Bone marrow (tissue), 2 donors: ENCODE measurements at regions not wholly inside any gene's neighbourhood (a gene's known extent, or its start where the extent isn't known, plus 50 kb on each side); places are given as distances from the start of the nearest gene placed in this dataset.
A peak's percentile ranks its signal among the peaks of the same experiment; 100 is the strongest.
"Not testable (repeated sequence)": the region's sequence is repeated elsewhere in the genome, so short reads cannot be mapped to it uniquely, and the experiment has no call there.

Source experiments
- DNase-seq, 2 donors: peaks; one replicate each; lab custom pipeline; 2025; lab: John Stamatoyannopoulos, UW

- no peak for DNase-seq
Observed at GRCh38 chr2:41167014-41167413, 715.1 kb upstream of the SLC8A1 start.

DNA sequence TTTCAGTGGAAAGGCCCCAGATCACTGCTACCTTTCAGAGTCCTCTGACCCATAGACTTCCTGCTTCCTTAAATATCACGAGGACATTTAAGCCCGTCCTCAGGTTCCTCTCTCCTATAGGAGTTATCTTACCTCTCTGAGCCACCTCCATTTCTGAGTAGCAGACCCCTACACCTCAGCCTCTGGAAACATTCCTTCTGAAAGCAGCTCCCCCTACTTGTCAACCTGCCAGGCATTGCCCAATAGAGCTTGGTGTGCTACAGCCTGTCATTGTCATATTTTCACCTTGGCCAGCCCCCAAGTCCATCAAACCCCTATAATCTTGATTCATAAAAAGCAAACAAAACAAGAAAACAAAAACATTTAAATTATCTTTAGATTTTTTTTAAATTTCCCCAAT is 717.9 kb upstream of the SLC8A1 start:
- DNase-seq: no peak

GRCh38 chr2:41170589-41170988 is 718.7 kb upstream of the SLC8A1 start:
- no peak for DNase-seq

- peak in 1 of 2 donors; percentile 54 for DNase-seq
Observed at GRCh38 chr2:41180387-41180786, 728.5 kb upstream of the SLC8A1 start.

DNA sequence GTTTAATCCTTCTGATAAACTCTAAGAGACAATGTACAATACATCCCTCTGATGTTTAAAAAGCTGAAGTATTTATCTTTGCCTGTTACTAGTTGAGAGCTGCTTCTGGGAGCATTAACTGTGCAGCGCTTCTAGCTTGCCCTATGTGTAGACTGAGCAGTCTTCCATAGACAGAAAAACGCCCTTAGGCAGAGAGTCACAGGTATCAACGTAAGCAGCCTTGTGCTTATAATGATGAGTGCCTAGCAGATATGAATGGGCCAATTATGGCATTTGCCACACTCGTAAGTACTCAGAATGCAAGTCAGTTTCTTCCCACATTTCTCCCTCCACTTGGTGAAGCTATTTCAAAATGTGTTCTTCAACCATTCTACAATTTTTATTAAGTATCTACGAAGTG is 731.1 kb upstream of the SLC8A1 start:
- no peak for DNase-seq

- no peak for DNase-seq
Observed at GRCh38 chr2:41187376-41188122, 735.7 kb upstream of the SLC8A1 start.

GRCh38 chr2:41194230-41194629 is 742.3 kb upstream of the SLC8A1 start:
- DNase-seq: no peak

GRCh38 chr2:41197781-41198180 is 745.9 kb upstream of the SLC8A1 start:
- DNase-seq: no peak

DNA sequence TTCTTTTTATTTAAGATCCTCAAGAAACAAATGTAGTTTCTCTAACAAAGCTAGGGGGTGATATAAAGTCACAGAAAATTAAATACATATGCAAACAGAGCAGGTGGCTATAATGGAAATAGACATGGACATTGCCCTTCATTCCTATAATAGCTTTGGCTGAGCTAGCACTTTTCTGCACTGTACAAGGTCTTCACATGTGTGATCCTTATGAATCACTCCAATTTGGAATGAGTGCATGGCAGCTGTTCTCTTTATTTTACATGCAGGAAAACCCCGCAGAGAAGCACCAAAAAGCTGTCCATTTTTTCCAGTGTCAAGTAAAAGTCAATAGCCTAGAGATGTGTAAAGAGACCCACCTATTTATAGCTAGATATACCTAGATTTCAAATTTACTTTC is 747.4 kb upstream of the SLC8A1 start:
- no peak for DNase-seq

GRCh38 chr2:41204315-41204714 is 752.4 kb upstream of the SLC8A1 start:
- no peak for DNase-seq

DNA sequence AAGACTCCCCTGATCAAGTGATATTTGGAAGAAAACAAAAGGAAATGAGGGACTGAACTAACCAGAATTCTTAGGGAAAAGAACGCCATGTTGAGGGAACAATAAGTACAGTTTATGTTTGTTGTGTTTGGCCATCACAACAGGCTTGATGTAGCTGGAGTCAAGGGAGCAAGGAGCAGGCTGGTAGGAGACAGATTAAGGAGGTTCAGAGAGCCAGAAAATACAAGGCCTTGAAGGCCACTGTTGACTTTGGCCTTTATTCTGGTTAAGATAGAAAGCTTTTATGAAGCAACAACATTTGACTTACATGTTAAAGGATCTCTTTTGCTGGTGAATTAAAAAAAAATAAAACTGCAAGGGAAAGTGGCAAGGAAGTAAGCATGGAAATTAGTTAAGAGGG is 754.1 kb upstream of the SLC8A1 start:
- DNase-seq: no peak

DNA sequence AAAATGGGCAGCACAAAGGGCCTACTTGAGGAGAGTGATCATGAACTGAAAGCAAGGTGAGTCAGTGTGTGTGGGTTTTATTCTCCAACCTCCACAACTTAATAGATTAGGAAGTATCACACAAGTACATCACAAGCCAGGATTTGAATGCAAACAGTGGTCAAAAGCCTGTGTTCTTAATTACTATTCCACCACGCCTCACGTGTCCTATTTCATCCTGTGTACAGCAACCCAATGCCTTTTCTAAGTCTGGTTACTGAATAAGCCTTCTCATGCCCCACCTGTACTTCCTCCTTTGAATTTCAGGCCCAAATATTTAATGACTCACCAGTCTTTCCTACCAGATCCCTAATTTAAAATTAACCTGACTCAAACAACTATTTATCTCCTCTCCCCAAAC is 755.7 kb upstream of the SLC8A1 start:
- DNase-seq: no peak

- not testable (repeated sequence) for DNase-seq
Observed at GRCh38 chr2:41210030-41210429, 758.1 kb upstream of the SLC8A1 start.

DNA sequence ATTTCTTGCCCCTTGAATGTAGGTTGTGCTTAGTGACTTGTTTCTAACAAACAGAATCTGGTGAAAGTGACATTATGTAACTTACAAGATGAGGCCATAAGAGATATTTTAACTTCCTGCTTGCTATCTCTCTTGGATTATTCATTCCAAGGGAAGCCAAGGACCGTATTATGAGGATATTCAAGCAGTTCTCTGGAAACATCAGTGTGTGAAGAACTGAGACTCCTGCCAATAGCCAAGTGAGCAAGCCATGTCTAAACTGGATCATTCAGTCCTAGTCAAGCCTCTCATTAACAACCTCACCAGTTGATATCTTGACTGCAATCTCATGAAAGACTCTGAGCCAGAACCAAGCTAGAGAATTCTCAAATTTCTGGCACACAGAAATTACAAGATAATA is 765.1 kb upstream of the SLC8A1 start:
- no peak for DNase-seq

DNA sequence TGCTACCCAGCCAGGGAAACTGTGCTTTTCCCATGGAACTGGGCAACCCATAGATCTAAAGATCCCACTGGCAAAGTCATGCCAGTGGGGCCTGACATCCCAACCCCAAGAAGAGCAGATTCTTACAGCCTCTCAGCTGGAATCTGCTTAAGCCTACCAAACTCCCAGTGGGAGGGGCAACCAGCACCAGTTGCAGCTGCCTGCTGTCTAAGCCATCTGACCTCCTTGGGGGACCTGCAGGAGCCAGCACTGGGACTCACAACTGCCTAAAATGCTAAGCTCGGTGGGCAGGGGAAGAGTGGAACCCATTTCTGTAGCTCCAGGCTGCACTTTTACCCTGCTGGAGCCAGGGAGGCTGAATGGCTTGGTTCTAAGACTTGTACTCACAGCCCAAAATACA is 770.7 kb upstream of the SLC8A1 start:
- DNase-seq: no peak

- no peak for DNase-seq
Observed at GRCh38 chr2:41234093-41234492, 782.2 kb upstream of the SLC8A1 start.

DNA sequence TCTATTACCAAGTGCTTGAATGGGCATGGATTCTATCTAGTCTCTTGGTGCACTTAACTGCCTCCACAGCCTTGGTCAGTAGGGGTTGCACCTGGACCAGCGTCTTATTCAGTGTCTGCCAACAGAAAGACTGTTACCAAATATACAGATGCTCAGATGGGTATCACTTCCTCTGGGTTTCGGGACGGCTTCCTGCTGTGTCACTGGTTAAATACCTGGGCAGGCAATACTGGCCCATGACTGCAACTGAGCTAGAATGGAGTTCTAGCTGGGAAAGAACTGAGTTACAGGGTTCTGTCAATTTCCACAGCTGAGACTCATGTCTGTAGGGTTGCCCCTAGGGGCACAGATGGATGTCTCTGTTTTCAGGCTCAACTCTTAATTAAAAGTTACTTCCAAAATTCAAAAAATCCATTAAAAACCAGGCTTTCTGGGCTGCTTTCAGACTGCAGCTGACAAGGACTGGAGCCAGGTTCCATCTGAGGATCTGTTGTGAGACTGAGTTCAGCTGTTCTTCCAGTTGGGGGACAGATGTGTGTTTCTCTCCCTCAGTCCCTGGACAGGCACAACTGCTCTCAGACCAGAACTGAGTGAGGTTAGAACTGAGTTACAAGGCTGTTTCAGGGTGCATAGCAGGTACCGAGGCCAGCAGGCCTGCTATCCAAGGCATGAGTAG is 789.6 kb upstream of the SLC8A1 start:
- DNase-seq: no peak

GRCh38 chr2:41242001-41242331 is 790.1 kb upstream of the SLC8A1 start:
- DNase-seq: no peak

- no peak for DNase-seq
Observed at GRCh38 chr2:41267929-41268659, 779.7 kb upstream of the PKDCC start.

GRCh38 chr2:41283079-41283775 is 764.6 kb upstream of the PKDCC start:
- no peak for DNase-seq

DNA sequence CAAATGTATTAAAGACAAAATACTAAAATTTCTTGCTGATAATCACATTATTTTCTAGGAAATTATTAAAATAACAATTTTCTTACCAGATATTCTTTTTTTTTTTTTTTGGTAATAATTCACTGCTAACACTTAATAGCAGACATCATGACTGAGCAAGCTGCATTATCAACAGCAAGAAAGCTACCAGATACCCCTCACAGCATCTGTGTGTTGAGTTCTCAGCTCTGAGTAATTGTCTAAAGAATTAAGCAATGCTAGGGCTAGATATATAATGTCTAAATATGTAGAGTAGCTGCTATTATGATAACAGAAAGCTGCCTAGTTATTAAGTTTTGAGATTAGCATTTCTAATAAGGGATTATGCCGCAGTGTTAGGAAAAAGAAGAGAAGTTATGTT is 754.3 kb upstream of the PKDCC start:
- DNase-seq: no peak

DNA sequence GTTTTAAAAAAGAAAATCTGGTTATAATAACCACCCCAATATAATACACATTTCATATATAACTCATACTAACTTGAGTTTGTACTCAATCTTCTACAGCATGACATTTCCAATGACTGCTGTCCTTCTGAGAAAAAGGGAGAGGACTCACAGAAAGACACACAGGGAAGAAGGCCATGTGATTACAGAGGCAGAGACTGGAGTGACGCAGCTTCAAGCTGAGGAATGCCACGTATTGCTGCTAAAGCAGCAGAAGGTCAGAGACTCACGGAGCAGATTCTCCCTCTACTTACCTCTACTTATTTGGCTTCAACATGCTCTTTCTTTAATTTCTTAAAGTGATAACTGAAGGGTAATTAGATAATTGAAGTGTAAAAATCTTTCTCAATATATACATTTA is 753.5 kb upstream of the PKDCC start:
- no peak for DNase-seq

DNA sequence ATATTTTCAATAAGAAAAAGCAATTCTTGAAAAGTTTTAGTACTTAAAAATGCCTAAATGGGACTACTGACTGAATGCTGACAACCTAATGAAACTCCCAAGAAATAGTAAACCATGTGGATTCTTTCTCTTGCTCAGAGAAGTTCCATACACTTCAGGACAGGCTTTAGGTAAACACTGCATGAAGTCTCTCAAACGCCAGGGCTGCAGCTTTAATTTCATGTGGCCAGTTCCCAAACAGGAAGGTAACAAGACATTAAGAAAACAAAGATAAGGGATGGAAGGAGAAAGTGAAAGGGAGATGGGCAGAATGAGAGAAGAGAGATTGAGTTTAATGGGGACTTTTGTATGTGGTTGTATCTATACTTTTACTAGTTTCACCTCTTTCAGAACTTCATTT is 734.7 kb upstream of the PKDCC start:
- DNase-seq: no peak
